ENCODE measurements at regions not wholly inside any gene's neighbourhood (a gene's known extent, or its start where the extent isn't known, plus 50 kb on each side); places are given as distances from the start of the nearest gene placed in this dataset.

- peak; percentile 79 to 91 for DNase-seq
Observed at GRCh38 chr6:7468382-7469081, 72.9 kb upstream of the DSP start.

GRCh38 chr6:7469696-7470095, 71.8 kb upstream of the DSP start:
- no peak for DNase-seq

- DNase-seq: no peak
Observed at GRCh38 chr6:7471171-7471570, 70.3 kb upstream of the DSP start.

- DNase-seq: no peak
Observed at GRCh38 chr6:7473805-7474719, 67.4 kb upstream of the DSP start.

- no peak for DNase-seq
Observed at GRCh38 chr6:7475081-7475480, 66.4 kb upstream of the DSP start.

- peak; percentile 61 to 65 for DNase-seq
Observed at GRCh38 chr6:7479801-7480266, 61.6 kb upstream of the DSP start.

- DNase-seq: no peak
Observed at GRCh38 chr6:7484666-7485065, 56.8 kb upstream of the DSP start.

- no peak for DNase-seq
Observed at GRCh38 chr6:7486951-7487350, 54.5 kb upstream of the DSP start.

- no peak for DNase-seq
Observed at GRCh38 chr6:7488494-7488893, 53.0 kb upstream of the DSP start.

GRCh38 chr6:7489376-7489775, 52.1 kb upstream of the DSP start:
- DNase-seq: no peak
